Testis (tissue), 2 donors: ENCODE measurements at regions not wholly inside any gene's neighbourhood (a gene's known extent, or its start where the extent isn't known, plus 50 kb on each side); places are given as distances from the start of the nearest gene placed in this dataset.

ENCODE experiments used
- DNase-seq: peaks from one replicate; pipeline ENCODE4 v3.0.0-alpha.2; 2019
- H3K27ac ChIP-seq, 2 donors: fragments of 200-600 bp; sonication (generic); one replicate each; pipeline ENCODE4 v1.5.1; 2019
- H3K27me3 ChIP-seq: fragments of 200-600 bp; sonication (generic); one replicate; pipeline ENCODE4 v1.5.1; 2019
- H3K36me3 ChIP-seq: fragments of 200-600 bp; sonication (generic); one replicate; pipeline ENCODE4 v1.5.1; 2017; ENCODE audit warnings: low read depth; ENCODE audit errors: missing control alignments
- H3K4me1 ChIP-seq: fragments of 200-600 bp; sonication (generic); one replicate; pipeline ENCODE4 v1.5.1; 2019
- H3K4me3 ChIP-seq, 2 donors: fragments of 200-600 bp; sonication (generic); one replicate each; pipeline ENCODE4 v1.5.1; 2017 to 2019
- H3K9me3 ChIP-seq: fragments of 200-600 bp; sonication (generic); one replicate; pipeline ENCODE4 v1.5.1; 2017
- CTCF ChIP-seq, 3 experiments: fragments of 450-650 bp in 2 of 3; fragments of 200-600 bp in 1 of 3; sonication (generic) in 1 of 3; IDR thresholded peaks; one replicate each; pipeline ENCODE4 v1.5.1; 2016 to 2019; ENCODE audit warnings: antibody characterized with exemption in 3 of 3, mild to moderate bottlenecking in 2 of 3, moderate library complexity in 1 of 3
- POLR2A ChIP-seq: fragments of 450-650 bp; IDR thresholded peaks from one replicate; pipeline ENCODE4 v1.6.1; 2017; ENCODE audit warnings: antibody characterized with exemption, mild to moderate bottlenecking, moderate library complexity
- WGBS, 2 donors: methylation state at CpG; one replicate each; pipeline ENCODE4 v1.1.5; 2018; 5-methylcytosine and 5-hydroxymethylcytosine counted together
- intact Hi-C: fragments of 100-400 bp; cut with DNase I; formaldehyde crosslinking; loops from one replicate; pipeline ENCODE4 v1.15.1; 2023; ENCODE audit warnings: low total_unique reads

- TF ChIP-seq POLR2A, result no peak
- TF ChIP-seq CTCF (IDR thresholded peaks at IDR 0.05), result no peak
- Histone ChIP-seq H3K27me3 (no peaks in the 10 kb centered on the region), H3K4me1 (no peaks in the 10 kb centered on the region), H3K9me3 (no peaks in the 10 kb centered on the region), H3K36me3 (no peaks in the 10 kb centered on the region), H3K27ac (no peak overlapping the region), H3K4me3 (no peak overlapping the region)
- no peak for DNase-seq
- WGBS, 2 donors, result 96 to 100% methylated on average over 1 of the region's 1 CpG
- intact Hi-C loops, result no loop called here
These were observed 1014.6 kb downstream of the DTWD2 start for GRCh38 chr5:117973785-117974184.

- Histone ChIP-seq H3K27ac (no peak overlapping the region), H3K36me3 (no peaks in the 10 kb centered on the region), H3K9me3 (no peaks in the 10 kb centered on the region), H3K4me1 (no peaks in the 10 kb centered on the region), H3K4me3 (no peak overlapping the region), H3K27me3 (no peaks in the 10 kb centered on the region)
- TF ChIP-seq CTCF (IDR thresholded peaks at IDR 0.05), result no peak
- no peak for TF ChIP-seq POLR2A
- DNase-seq, result no peak
- intact Hi-C loops, result no loop called here
- 95 to 97% methylated on average over 3 of the region's 3 CpGs for WGBS, 2 donors
These were observed 1032.5 kb downstream of the DTWD2 start for GRCh38 chr5:117955831-117956230.

- intact Hi-C loops, result no loop called here
- no peak overlapping the region for H3K27ac ChIP-seq
- H3K4me3 ChIP-seq, result no peak overlapping the region
- H3K4me1 ChIP-seq, result no peaks in the 10 kb centered on the region
- TF ChIP-seq POLR2A (no peak), CTCF (IDR thresholded peaks at IDR 0.05) (no peak)
- no peaks in the 10 kb centered on the region for H3K36me3 ChIP-seq
- DNase-seq, result no peak
- H3K9me3 ChIP-seq, result no peaks in the 10 kb centered on the region
- no peaks in the 10 kb centered on the region for H3K27me3 ChIP-seq
- 73 to 88% methylated on average over 1 of the region's 1 CpG for WGBS, 2 donors
These were observed 1034.0 kb downstream of the DTWD2 start for GRCh38 chr5:117954331-117954730.

GRCh38 chr5:117953272-117953671 lies 1035.1 kb downstream of the DTWD2 start:
- no peaks in the 10 kb centered on the region for H3K27me3 ChIP-seq
- H3K4me3 ChIP-seq, result no peak overlapping the region
- H3K27ac ChIP-seq, result no peak overlapping the region
- H3K36me3 ChIP-seq, result no peaks in the 10 kb centered on the region
- no peak for TF ChIP-seq POLR2A
- no peak for TF ChIP-seq CTCF (IDR thresholded peaks at IDR 0.05)
- WGBS, 2 donors, result 88 to 93% methylated on average over 13 of the region's 13 CpGs
- no peak for DNase-seq
- no peaks in the 10 kb centered on the region for H3K9me3 ChIP-seq
- H3K4me1 ChIP-seq, result no peaks in the 10 kb centered on the region
- intact Hi-C loops, result no loop called here

GRCh38 chr5:117947836-117948235 lies 1040.5 kb downstream of the DTWD2 start:
- no peaks in the 10 kb centered on the region for H3K4me1 ChIP-seq
- H3K9me3 ChIP-seq, result no peaks in the 10 kb centered on the region
- H3K4me3 ChIP-seq, result no peak overlapping the region
- 98 to 99% methylated on average over 2 of the region's 2 CpGs for WGBS, 2 donors
- H3K27ac ChIP-seq, result no peak overlapping the region
- intact Hi-C loops, result no loop called here
- TF ChIP-seq CTCF (IDR thresholded peaks at IDR 0.05) (no peak), POLR2A (no peak)
- no peaks in the 10 kb centered on the region for H3K27me3 ChIP-seq
- H3K36me3 ChIP-seq, result no peaks in the 10 kb centered on the region
- DNase-seq, result no peak
